Loucy (cell line): ENCODE measurements at regions not wholly inside any gene's neighbourhood (a gene's known extent, or its start where the extent isn't known, plus 50 kb on each side); places are given as distances from the start of the nearest gene placed in this dataset.
"Not testable (repeated sequence)": the region's sequence is repeated elsewhere in the genome, so short reads cannot be mapped to it uniquely, and the experiment has no call there.

ENCODE experiments used
- EZH2phosphoT487 ChIP-seq: fragments of 200-600 bp; IDR thresholded peaks from 2 replicates; pipeline ENCODE4 v1.6.1; 2018; ENCODE audit warnings: antibody characterized with exemption, mild to moderate bottlenecking, moderate library complexity, borderline replicate concordance
- TF ChIP-seq, protein P1 (sequence below): fragments of 200-600 bp; sonication (generic); conservative IDR thresholded peaks from 2 replicates; pipeline ENCODE4 v1.5.1; 2014; ENCODE audit warnings: mild to moderate bottlenecking, antibody characterized with exemption, low read length

- TF ChIP-seq, protein P1, sequence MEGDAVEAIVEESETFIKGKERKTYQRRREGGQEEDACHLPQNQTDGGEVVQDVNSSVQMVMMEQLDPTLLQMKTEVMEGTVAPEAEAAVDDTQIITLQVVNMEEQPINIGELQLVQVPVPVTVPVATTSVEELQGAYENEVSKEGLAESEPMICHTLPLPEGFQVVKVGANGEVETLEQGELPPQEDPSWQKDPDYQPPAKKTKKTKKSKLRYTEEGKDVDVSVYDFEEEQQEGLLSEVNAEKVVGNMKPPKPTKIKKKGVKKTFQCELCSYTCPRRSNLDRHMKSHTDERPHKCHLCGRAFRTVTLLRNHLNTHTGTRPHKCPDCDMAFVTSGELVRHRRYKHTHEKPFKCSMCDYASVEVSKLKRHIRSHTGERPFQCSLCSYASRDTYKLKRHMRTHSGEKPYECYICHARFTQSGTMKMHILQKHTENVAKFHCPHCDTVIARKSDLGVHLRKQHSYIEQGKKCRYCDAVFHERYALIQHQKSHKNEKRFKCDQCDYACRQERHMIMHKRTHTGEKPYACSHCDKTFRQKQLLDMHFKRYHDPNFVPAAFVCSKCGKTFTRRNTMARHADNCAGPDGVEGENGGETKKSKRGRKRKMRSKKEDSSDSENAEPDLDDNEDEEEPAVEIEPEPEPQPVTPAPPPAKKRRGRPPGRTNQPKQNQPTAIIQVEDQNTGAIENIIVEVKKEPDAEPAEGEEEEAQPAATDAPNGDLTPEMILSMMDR, result not testable (repeated sequence)
- TF ChIP-seq EZH2phosphoT487, result not testable (repeated sequence)
These were observed 139.5 kb upstream of the USP29 start for GRCh38 chr19:56980326-56980725.
